ENCODE measurements at regions not wholly inside any gene's neighbourhood (a gene's known extent, or its start where the extent isn't known, plus 50 kb on each side); places are given as distances from the start of the nearest gene placed in this dataset.
A peak's percentile ranks its signal among the peaks of the same experiment; 100 is the strongest.
"Not testable (repeated sequence)": the region's sequence is repeated elsewhere in the genome, so short reads cannot be mapped to it uniquely, and the experiment has no call there.

DNA sequence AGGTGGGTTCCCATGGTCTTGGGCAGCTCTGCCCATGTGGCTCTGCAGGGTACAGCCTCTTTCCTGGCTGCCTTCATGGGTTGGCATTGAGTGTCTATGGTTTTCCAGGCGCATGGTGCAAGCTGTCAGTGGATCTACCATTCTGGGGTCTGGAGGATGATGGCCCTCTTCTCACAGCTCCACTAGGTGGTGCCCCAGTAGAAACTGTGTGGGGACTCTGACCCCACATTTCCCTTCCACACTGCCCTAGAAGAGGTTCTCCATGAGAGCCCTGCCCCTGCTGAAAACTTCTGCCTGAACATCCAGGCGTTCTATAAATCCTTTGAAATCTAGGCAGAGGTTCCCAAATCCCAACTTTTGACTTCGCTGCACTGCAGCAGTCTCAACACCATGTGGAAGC, 174.0 kb upstream of the CTNND2 start:
- not testable (repeated sequence) for DNase-seq

DNA sequence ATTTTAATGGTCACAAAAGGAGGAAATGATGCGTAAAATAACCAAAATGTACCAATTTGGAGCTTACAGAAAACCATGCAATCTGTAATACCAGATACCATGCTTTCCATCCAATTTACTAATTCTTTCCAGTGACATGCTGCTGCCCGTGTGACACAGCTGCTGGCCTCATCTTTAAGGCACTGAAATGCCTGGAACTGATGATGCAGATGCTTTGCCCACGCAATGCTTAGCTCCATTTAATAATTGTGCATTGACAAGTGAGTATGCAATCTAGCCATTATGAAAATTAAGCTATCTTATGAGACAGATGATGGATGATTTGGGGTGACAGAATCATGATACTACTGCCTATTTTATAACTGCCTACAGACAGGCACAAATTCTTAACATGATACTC, 169.2 kb upstream of the CTNND2 start:
- DNase-seq: no peak

DNA sequence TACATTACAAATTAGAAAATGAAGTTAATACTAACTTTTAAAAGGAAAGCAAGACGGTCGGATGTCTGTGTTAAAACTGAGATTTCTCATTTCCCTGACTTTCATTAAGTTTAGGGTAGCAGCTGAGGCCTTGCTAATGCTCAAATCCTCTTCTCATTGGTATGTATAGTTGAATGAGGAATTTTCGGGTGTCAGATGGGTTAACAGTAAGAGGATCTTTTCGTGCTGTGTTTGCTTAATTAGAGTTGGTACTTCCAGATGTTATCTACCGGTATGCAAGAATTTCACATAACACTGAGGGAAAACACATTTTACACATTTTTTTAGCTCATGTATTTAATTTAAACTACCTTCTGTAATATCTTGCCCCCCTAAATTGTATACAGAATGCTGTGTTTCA, 168.2 kb upstream of the CTNND2 start:
- DNase-seq: no peak

DNA sequence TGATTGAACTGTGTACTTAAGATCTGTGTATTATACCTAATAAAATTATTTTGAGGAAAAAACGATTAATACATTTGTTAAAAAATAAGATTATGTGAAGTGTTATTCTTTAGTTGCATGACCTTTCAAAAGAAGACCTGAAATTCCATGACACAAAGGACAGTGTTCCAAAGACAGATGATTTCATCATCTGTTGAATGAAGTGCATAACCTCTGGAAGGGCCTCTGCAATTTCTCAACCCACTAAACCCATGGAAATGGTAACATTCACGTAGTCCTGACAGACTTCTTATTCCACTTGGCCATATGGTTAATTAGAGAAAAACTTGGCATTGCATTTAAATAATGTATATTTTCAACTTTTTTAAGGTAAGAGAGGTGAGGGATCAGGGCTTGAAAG, 167.2 kb upstream of the CTNND2 start:
- DNase-seq: no peak

DNA sequence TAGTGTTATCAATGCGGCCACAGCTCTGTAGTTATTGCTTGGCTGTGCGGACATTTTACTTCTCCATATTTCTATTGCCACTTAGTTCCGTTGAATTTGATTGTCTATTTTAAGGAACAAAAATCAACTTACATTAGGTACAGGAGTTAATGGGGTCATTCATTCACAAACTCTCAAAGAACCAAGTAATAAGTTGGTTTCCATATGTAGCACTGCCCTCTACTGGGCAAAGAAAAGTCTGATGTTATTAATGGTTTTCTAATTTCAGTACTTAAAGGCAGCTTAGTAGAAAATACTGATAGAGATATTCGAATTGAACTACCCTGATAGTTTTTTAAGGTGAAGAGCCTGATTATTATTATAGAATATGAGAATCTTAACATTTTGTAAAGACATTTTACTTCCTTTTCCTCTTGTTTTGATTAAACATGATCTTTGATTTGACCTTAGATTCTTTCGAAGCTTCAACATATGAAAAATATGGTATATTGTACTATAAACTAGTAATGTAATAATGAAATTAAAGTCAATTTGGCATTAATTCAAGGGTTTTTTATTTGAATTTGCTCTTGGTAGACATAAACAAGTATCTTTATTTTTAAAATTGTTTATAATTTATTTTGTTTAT, 119.5 kb upstream of the CTNND2 start:
- peak in 1 of 2 donors; percentile 3 for DNase-seq

DNA sequence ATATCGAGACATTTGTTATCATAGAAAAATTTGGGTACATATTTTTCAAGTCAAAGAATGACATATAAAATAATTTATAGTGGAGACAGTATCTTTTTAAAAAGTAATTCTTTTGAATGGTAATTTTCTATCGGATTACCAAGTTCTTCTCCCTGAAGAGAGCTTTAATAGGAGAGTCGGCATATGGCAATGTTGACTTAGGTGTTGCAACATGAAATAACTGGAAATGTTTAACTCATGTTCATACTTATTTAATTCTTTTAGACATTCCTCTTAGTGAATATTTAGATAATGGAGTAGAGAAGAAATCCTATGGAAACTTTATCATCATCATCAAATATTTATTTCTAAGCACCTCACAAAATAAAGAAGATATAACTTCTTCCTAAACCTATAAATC, 118.2 kb upstream of the CTNND2 start:
- DNase-seq: no peak

DNA sequence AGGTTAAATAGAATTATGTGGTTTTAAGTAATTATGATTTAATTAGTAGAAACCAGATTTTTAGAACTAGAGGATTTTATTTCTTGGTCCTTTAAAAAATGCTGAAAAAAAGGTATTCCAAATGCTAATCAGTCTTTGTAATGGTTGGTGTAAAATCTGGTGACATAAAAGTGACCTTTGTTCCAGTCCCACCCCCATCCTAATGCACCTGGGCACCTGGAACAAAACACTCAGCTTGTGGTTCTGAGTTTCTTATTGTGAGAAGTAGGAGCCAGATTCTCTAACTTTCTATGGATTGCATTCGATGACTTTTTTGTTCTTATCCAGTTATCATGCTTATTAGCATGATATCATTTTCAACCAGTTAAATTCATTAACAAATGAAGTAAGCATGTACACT, 115.1 kb upstream of the CTNND2 start:
- no peak for DNase-seq

DNA sequence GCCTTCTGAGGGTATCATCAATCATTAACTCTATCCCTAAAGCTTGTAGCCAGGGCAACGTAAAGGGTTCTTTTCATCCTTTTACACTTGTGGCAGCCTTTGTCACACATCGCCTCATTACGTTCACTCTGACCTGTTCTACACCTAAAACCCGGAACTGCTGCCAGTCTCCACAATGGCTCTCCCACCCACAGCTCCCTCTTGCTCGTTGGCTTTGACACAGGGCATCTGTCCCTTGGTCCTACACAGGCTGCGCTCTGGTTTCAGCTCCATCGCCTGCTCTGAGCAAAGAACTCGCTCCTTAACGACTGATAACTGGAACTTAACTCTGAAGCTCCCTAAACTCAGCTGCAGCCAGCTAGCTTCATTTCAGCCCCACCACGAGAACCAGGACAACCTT, 112.8 kb upstream of the CTNND2 start:
- no peak for DNase-seq

DNA sequence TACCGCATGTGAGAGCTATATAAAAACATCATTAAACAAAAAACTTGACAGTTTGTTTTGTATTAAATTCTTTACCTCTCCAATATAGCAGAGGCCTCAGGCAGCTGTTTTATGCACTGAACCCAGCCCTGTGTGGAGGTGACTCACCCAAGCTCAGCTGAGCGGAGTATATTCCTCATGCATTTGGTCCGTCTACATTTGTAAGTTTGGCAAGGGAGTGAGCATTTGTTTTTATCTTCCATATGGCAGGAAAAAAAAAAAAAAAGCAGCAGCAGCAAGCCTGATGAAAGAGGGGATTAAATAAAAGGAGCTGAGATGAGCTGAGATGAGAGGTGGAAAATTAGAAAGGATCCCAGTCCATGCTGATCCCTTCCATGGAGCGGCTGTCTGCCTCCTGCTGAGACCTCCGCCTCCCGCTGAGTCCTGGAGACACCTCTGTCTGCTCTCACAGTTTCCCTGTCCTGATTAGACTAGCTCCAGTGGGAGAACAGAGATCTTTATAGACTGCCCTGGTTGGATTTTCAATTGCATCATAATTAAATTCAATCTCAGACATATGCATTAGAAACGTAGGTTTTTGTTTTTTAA, 112.0 kb upstream of the CTNND2 start:
- no peak for DNase-seq

DNA sequence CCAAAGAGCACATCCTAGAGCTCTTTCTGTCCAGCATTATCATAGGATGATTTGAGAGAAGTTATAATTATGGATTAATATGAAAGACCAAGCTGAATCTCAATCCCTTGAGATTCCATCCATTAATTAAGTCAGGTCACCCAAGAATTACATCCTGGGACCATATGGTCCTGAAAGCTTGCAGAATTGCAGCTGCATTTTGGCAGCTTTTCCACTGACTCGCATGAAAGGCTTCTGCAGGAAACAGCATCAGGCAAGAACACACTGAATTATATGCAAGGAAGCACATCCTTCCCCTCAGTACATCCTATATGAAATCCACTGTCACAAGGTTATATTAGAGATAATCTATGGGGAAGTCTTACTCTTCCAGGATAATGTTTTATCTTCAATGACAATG, 109.1 kb upstream of the CTNND2 start:
- DNase-seq: no peak

DNA sequence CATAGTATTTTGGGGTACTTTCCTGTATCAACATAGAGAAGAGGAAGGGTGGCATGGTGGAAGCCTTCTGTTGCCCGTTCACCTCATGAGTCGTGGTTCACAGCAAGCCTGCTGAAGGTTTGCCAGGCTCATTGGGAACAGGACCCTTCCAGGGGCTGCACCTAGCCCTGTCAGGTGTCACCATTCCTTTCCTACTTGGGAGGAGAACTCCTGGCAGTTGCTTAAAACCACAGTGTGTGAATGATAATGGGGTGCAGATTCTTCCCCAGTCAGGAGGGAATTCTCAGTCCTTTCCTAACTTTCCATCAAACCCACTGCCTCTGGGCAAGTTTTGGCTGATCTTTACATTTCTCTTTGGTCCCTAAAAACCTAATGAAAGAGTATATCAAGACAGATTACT, 99.4 kb upstream of the CTNND2 start:
- no peak for DNase-seq

DNA sequence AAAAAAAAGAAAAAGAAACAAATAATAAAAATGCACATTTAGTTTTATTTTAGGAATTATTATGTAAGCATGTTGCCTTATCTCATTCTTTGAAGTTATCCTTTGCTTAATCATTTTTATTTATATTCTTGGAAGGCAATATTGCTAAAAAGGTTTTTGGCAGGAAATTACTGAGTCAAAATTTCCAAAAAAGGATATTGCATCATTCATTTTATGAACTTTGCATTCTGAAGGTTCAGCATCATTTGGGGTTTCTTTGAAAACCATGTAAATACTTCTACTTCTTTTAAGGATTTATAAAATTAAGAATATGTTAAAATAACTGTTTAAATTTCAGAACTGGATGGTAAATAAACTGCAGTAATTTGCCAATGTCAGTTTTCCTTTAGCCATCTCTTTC, 94.2 kb upstream of the CTNND2 start:
- DNase-seq: no peak

DNA sequence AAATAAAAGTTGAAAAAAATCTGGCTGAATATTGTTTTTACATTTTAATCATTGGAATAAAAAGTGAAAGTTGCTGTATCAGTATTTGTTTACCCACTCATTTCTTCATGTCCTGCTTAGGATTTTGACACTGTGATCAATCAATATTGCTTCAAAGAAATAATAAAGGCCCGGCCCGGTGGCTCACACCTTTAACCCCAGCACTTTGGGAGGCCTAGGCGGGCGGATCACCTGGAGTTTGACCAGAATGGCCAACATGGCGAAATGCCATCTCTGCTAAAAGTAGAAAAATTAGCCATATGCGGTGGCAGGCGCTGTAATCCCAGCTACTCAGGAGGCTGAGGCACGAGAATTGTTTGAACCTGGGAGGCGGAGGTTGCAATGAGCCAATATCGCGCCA, 93.7 kb upstream of the CTNND2 start:
- no peak for DNase-seq

DNA sequence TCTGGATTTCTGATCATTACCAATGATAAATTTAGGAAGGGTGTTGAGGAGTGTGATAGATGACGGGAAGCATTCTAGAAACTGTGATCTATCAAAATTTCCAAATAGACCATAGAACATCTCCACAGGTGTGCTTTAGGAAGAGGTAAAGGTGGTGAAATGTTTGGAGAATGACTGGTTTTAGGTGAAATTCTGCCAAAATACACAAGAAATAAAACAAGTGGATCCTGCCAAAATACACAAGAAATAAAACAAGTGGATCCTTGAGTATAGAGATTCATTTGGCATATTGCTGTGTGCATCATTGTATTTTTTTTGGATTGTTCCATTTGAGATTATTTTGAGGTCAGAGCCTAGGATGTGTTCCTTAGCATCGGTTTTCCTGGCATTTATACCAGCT, 88.3 kb upstream of the CTNND2 start:
- DNase-seq: no peak

DNA sequence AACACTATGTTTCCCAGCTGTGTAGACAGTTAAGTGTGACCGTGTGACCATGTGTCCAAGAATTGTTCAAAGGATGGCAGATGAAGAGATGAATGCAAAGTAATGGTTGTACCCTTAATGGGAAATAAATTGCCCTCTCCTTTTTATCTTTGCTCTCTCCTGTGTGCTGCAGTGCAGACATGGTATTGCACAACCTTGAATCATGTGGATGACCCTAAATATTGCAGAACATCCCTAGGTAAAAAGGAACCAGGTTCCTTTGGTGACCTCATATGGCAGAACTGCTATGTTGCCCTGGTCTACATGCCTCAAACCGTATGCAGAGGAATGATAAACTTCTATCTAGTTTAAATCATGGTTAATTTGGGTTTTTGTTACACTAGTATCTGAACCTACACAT, 81.7 kb upstream of the CTNND2 start:
- no peak for DNase-seq

DNA sequence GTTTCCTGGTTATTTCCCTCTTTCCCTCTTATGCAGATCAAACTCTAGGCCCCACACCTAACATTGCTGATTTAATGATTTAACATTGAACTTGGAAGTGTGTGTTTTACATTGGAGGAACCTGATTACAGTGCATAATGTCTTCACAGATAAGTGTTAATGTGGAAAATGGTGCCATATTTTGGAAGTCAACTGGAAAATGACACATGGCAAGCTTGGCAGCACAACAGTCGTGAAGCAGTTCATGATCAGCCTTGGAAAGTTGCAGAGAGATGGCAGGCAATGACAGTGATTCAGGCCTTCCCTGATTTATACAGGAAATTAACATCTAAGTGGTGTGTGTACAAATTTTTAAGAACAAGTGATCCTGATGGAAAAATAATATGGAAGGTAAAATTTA, 80.0 kb upstream of the CTNND2 start:
- DNase-seq: no peak

DNA sequence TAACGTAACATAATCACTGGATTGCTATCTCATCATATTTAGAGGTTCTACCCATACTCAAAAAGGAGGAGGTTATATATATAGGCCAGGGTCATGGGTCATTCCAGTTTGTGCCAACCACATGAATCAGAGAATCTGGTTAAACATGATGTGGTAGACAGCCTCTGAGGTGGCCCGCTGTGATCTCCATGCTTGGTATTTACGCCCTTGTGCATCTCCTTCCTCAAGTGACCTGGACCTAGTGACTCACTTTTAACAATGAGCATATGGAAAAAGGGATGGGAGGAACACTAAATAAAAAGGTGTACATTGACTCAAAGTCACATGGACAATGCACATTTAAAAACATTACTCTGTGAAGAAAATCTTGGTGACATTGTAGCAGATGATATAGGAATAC, 77.7 kb upstream of the CTNND2 start:
- DNase-seq: no peak

DNA sequence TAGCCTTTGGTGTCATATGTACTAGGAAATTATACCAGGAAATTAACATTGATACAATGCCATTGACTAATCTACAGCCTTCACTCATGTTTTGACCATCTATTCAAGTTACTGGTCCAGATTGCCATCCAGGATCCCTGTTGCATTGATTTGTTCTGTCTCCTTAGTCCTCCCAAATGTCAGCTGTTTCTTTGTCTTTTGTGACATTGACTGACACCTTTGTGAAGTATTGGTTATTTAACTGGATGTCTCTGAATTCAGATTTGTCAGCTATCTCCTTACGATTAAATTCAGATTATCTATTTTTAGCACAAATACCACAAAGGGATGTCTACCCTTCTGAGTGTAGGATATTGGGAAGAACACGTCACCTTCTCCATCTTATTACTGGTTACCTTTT, 73.7 kb upstream of the CTNND2 start:
- no peak for DNase-seq

DNA sequence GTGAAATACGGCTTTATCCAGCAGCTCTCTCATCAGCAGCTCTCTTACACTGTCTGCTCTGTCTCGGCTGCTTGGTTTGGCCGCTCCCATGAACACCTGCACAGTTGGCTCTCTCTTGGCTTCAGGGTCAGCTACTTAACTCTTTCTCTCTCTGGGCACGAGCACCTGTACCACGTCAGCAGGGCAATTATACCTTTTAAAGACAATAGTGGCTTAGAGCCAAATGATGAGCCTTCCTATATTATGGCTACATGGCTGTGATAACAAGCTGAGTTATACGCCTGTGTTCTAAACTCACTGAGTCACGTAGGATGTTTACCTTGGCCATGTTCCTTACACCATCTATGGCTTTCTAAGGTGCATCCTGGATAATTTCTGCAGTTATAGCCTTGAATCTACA, 69.2 kb upstream of the CTNND2 start:
- no peak for DNase-seq

DNA sequence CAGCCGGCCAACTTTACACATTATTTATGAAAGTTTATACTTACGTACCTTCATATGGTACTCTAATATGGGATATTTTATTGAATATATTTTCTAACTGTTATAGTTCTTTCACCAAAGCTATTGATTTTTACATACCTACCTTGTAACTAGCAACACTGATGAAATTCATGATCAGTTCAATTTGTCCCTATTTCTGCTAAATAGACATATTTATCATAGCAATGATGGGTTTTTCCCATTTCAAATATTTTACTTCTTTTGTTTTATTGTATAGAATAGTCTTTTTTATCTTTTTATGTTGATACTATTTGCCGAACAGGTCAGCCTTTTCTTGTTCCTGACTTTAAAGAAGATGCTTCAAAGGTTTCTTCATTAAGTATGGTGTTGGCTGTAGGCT, 59.0 kb upstream of the CTNND2 start:
- DNase-seq: no peak

DNA sequence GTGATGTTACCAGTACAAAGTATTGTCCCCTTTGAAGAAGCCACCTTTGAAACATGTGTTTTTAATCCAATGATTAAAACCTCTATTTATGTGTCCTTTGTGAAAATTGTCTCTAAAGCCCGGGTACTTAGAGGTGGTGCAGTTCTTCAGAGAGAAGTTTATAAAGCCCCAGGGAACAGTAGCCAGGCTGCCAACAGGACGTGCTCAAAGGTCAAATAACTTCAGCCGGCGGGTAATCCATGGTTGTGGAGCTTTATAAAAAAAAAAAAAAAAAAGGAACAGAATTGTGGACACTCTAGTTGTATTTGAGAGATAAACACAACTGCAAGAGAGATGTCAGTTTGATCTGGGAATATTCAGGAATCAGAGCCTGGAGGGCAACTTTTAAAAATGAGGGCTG, 57.9 kb upstream of the CTNND2 start:
- no peak for DNase-seq

DNA sequence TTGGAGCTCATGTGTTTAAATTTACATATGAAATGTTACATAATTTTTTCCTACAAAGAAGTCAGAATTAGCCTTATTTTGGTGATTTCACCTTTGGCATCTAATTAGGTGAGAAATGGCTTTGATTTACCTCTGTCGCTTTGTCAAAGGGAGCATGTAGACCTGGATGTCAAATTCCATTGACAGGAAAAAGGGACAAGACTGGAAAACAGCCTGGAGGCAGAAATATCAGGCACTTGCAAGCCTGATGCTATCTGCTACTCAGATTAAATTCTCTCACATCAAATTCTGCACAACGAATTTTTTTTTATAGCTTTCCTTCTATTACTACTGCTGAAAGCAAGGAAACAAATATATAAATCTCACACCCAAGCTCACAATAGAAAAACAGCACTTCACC, 54.1 kb upstream of the CTNND2 start:
- no peak for DNase-seq

DNA sequence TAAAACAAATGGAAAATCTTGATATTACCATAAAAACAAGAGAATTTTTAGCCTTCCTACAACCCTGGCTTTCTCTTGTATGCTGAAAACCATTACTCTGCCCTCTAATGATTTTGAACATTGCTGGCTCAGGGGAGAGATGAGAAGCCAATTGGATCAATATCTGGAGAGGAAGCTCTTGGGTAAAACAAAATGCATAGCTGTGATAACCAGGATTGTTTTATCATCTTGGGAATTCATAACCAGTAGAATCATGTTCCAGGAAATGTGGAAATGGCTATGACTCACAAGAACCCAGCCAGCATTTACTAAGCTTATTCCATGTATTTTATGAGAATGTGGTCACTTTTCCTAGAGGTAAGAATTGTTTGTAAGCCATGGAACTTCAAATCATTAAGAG, 51.1 kb upstream of the CTNND2 start:
- no peak for DNase-seq

Measured in bone marrow (tissue), 2 donors.